GM12878 (cell line): ENCODE measurements at regions not wholly inside any gene's neighbourhood (a gene's known extent, or its start where the extent isn't known, plus 50 kb on each side); places are given as distances from the start of the nearest gene placed in this dataset.

Experiments used
- ATAC-seq: fragments of 200-7000 bp; cut with Tn5 transposase; 3 replicates; pipeline ENCODE4 v1.9.1; 2020; ENCODE audit warnings: mild to moderate bottlenecking, moderate library complexity
- BruUV-seq: library from RNA; stranded (reverse); fragments of 400-500 nt; replicated peaks from 2 replicates; lab custom pipeline; 2021; lab: Mats Ljungman, UMichigan
- CTCF ChIA-PET: fragments of 300-600 bp; sonication (Branson Sonifier 250); formaldehyde crosslinking; extraction: SDS; loops from one replicate; lab custom pipeline; 2021; ENCODE audit warnings: inconsistent platforms; lab: Yijun Ruan, JAX
- POLR2A ChIA-PET: fragments of 350-600 bp; formaldehyde crosslinking; extraction: SDS; loops from one replicate; lab custom pipeline; 2021; ENCODE audit warnings: inconsistent platforms; lab: Charles Lee
- RAD21 ChIA-PET: fragments of 300-600 bp; sonication (Branson Sonifier 250); formaldehyde crosslinking; loops from one replicate; lab custom pipeline; 2023; ENCODE audit warnings: antibody characterized with exemption; ENCODE audit not compliant: unreplicated experiment; lab: Charles Lee
- SMC1A ChIA-PET: fragments of 300-600 bp; sonication (Branson Sonifier 250); formaldehyde crosslinking; loops from one replicate; lab custom pipeline; 2023; ENCODE audit not compliant: unreplicated experiment, uncharacterized antibody; lab: Charles Lee
- DNase-seq: peaks from one replicate; pipeline ENCODE4 v3.0.0-alpha.2; 2011; ENCODE audit warnings: low read depth, low spot score
- FAIRE-seq: peaks from 3 replicates; lab custom pipeline; 2011; peaks lifted over from hg19 to GRCh38; lab: Jason Lieb, UNC
- H2AFZ ChIP-seq: 2 replicates; pipeline ENCODE4 v1.6.0; 2011; ENCODE audit warnings: low read depth, low read length, control low read depth; ENCODE audit not compliant: control insufficient read depth
- H3K27ac ChIP-seq: 2 replicates; pipeline ENCODE4 v1.5.1; 2011; ENCODE audit warnings: control low read depth; ENCODE audit not compliant: control insufficient read depth, insufficient read depth
- H3K27me3 ChIP-seq, 2 experiments: replicated peaks in 1 of 2; 2 replicates each; pipeline versions ENCODE4 v1.6.0 to v1.6.1; 2011; ENCODE audit warnings: low read length in 1 of 2; ENCODE audit not compliant: control insufficient read depth in 2 of 2, insufficient read depth in 2 of 2
- H3K36me3 ChIP-seq, 2 experiments: 2 replicates each; pipeline ENCODE4 v1.5.1; 2011; ENCODE audit warnings: low read length in 1 of 2; ENCODE audit not compliant: control insufficient read depth in 2 of 2, insufficient read depth in 2 of 2
- H3K4me1 ChIP-seq: 2 replicates; pipeline ENCODE4 v1.6.1; 2011; ENCODE audit warnings: mild to moderate bottlenecking, low read length, moderate library complexity, mixed read lengths; ENCODE audit not compliant: control insufficient read depth, insufficient read depth
- H3K4me2 ChIP-seq: 2 replicates; pipeline ENCODE4 v1.6.0; 2011; ENCODE audit warnings: control low read depth; ENCODE audit not compliant: control insufficient read depth, insufficient read depth
- H3K4me3 ChIP-seq: fragments of 200-600 bp; sonication (generic); 2 replicates; pipeline ENCODE4 v1.5.1; 2016
- H3K79me2 ChIP-seq: 2 replicates; pipeline ENCODE4 v1.6.0; 2011; ENCODE audit warnings: low read length; ENCODE audit not compliant: control insufficient read depth, insufficient read depth
- H3K9ac ChIP-seq: 2 replicates; pipeline ENCODE4 v1.8.0; 2011; ENCODE audit warnings: low read length, control low read depth, mixed read lengths; ENCODE audit not compliant: control insufficient read depth, insufficient read depth
- H3K9me3 ChIP-seq: replicated peaks from 3 replicates; pipeline ENCODE4 v1.5.1; 2011; ENCODE audit warnings: mild to moderate bottlenecking, low read length; ENCODE audit not compliant: control insufficient read depth, insufficient read depth
- H4K20me1 ChIP-seq: 2 replicates; pipeline ENCODE4 v1.6.0; 2011; ENCODE audit not compliant: control insufficient read depth, insufficient read depth
- E4F1 ChIP-seq: fragments of 450-650 bp; IDR thresholded peaks from 2 replicates; pipeline ENCODE4 v1.6.1; 2018; ENCODE audit warnings: borderline replicate concordance, mild to moderate bottlenecking; ENCODE audit not compliant: partially characterized antibody
- ESRRA ChIP-seq: IDR thresholded peaks from 2 replicates; pipeline ENCODE4 v1.6.1; 2012; ENCODE audit warnings: mild to moderate bottlenecking, low read length, improper control_type of control experiment
- ETV6 ChIP-seq, 2 experiments: fragments of 450-650 bp in 1 of 2; IDR thresholded peaks in 1 of 2; conservative IDR thresholded peaks in 1 of 2; 2 replicates each; pipeline ENCODE4 v1.6.1; 2014; ENCODE audit warnings: antibody characterized with exemption in 1 of 2, borderline replicate concordance in 1 of 2, low read depth in 1 of 2, mild to moderate bottlenecking in 1 of 2, moderate library complexity in 1 of 2
- EZH2 ChIP-seq: IDR thresholded peaks from 2 replicates; pipeline ENCODE4 v1.6.1; 2012; ENCODE audit warnings: low read depth, mild to moderate bottlenecking, control low read depth, inconsistent platforms, low read length, borderline replicate concordance; ENCODE audit not compliant: control insufficient read depth
- RB1 ChIP-seq: fragments of 450-650 bp; formaldehyde crosslinking; IDR thresholded peaks from 2 replicates; pipeline ENCODE4 v1.6.1; 2017; ENCODE audit warnings: mild to moderate bottlenecking, borderline replicate concordance
- SIX5 ChIP-seq: IDR thresholded peaks from 2 replicates; pipeline ENCODE4 v1.6.1; 2011; ENCODE audit warnings: mild to moderate bottlenecking, low read depth, low read length, moderate library complexity; ENCODE audit not compliant: severe bottlenecking
- SMAD5 ChIP-seq: IDR thresholded peaks from 2 replicates; pipeline ENCODE4 v1.6.1; 2016; ENCODE audit warnings: antibody characterized with exemption, low read depth
- SMARCA5 ChIP-seq: fragments of 450-650 bp; IDR thresholded peaks from 2 replicates; pipeline ENCODE4 v1.6.1; 2017; ENCODE audit warnings: mild to moderate bottlenecking
- YY1 ChIP-seq: IDR thresholded peaks from 2 replicates; pipeline ENCODE4 v1.6.1; 2011; ENCODE audit warnings: low read depth, mild to moderate bottlenecking, low read length
- WGBS: methylation state at CpG from one replicate; pipeline ENCODE4 v1.1.6; 2016; ENCODE audit warnings: low lambda C conversion rate; ENCODE audit not compliant: insufficient replicate concordance, insufficient coverage; ENCODE audit errors: missing lambda C conversion rate; 5-methylcytosine and 5-hydroxymethylcytosine counted together
- in situ Hi-C: fragments of 300-500 bp; cut with MboI; formaldehyde crosslinking; loops from 9 replicates; pipeline ENCODE4 v1.14.3; 2018; ENCODE audit warnings: mixed read lengths
- intact Hi-C: fragments of 100-400 bp; cut with micrococcal nuclease; formaldehyde crosslinking; loops from one replicate; pipeline ENCODE4 v1.14.2; 2022; ENCODE audit not compliant: unreplicated experiment
- TF ChIP-seq, protein P1 (sequence below): fragments of 450-650 bp; IDR thresholded peaks from 2 replicates; pipeline ENCODE4 v1.6.1; 2016; ENCODE audit warnings: mild to moderate bottlenecking
- TF ChIP-seq, protein P2 (sequence below): IDR thresholded peaks from 2 replicates; pipeline ENCODE4 v1.6.1; 2011; ENCODE audit warnings: low read depth, low read length, improper control_type of control experiment, borderline replicate concordance

DNA sequence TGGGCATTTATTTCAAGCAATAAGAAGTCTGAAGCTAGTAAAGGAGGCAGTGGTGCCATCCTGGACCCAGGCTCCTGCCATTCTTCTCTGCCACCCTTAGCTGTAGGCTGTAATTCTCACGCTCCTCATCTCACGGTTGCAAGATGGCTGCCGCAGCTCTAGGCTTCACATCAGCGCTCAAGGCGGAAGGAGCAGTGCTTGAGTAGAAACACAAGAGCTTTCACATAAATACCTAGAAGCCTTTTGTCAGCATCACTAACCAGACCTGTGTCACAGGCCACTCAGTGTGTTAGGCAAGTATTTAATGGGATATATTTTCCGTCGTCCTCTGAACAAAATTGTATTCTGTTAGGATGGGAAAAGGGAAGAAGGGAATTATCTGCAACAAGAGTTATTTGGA lies 118.9 kb upstream of the KLF14 start:
- Histone ChIP-seq H3K4me1 (no peaks in the 10 kb centered on the region), H3K79me2 (no peaks in the 10 kb centered on the region), H3K4me2 (no peak overlapping the region), H3K27ac (no peak overlapping the region), H2AFZ (no peak overlapping the region), H3K9ac (no peak overlapping the region), H3K36me3 (peaks cover 0 to 4% of the 10 kb centered on the region in 2 experiments; a peak in 1 of 4 replicates), H3K9me3 (peaks cover 10% of the 10 kb centered on the region), H3K27me3 (no peaks in the 10 kb centered on the region), H3K4me3 (no peak overlapping the region), H4K20me1 (no peaks in the 10 kb centered on the region)
- SMC1A ChIA-PET, result no interaction called here
- CTCF ChIA-PET, result interaction anchor here (1.6 kb wide), 1 partner anchor 28 kb away, joined by 3 read pairs; no protein-coding TSS in a partner anchor
- 98% methylated on average over 7 of the region's 7 CpGs for WGBS
- ATAC-seq (no peak), DNase-seq (no peak), FAIRE-seq (no peak)
- no peak for TF ChIP-seq YY1
- TF ChIP-seq, protein P1, sequence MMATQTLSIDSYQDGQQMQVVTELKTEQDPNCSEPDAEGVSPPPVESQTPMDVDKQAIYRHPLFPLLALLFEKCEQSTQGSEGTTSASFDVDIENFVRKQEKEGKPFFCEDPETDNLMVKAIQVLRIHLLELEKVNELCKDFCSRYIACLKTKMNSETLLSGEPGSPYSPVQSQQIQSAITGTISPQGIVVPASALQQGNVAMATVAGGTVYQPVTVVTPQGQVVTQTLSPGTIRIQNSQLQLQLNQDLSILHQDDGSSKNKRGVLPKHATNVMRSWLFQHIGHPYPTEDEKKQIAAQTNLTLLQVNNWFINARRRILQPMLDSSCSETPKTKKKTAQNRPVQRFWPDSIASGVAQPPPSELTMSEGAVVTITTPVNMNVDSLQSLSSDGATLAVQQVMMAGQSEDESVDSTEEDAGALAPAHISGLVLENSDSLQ, result no peak
- TF ChIP-seq, protein P2, sequence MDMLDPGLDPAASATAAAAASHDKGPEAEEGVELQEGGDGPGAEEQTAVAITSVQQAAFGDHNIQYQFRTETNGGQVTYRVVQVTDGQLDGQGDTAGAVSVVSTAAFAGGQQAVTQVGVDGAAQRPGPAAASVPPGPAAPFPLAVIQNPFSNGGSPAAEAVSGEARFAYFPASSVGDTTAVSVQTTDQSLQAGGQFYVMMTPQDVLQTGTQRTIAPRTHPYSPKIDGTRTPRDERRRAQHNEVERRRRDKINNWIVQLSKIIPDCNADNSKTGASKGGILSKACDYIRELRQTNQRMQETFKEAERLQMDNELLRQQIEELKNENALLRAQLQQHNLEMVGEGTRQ, result no peak
- no peak for TF ChIP-seq ESRRA
- TF ChIP-seq SIX5, result no peak
- TF ChIP-seq SMARCA5, result no peak
- no peak for TF ChIP-seq E4F1
- no peak for TF ChIP-seq ETV6 (conservative IDR thresholded peaks at IDR 0.05 in 1 of 2, IDR thresholded peaks at IDR 0.05 in 1 of 2; ENCODE audit: borderline replicate concordance in 1 of 2, low read depth in 1 of 2)
- no peak for TF ChIP-seq RB1
- no peak for TF ChIP-seq EZH2
- no peak for TF ChIP-seq SMAD5
- RAD21 ChIA-PET, result no interaction called here
- POLR2A ChIA-PET, result interaction anchor here (0.6 kb wide), 1 partner anchor 38 kb away, joined by 3 read pairs; no protein-coding TSS in a partner anchor
- intact Hi-C loops, result no loop called here
- in situ Hi-C loops, result no loop called here
- no TSS peak for BruUV-seq
